ENCODE measurements at regions not wholly inside any gene's neighbourhood (a gene's known extent, or its start where the extent isn't known, plus 50 kb on each side); places are given as distances from the start of the nearest gene placed in this dataset.

DNA sequence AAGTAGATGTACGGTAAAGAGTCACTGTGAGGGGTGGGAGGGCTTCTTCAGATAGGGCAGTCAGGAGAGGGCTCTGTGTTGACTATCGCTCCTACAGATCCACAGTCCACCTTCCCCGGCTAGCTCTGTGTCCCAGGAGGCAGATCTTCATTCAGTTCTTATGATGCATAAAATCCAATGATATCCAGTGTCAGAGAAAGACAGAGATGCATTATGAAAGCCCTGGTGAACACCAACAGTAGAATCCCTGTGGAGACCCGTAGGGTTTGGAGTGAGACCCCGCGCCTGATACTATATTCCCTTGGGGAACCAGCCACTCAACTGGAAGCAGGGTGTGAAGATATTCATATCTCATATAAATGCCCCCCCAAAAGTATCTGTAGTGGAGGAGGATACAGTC is 119.8 kb upstream of the SLCO3A1 start:
- Histone ChIP-seq H3K4me3 (ENCODE audit: control insufficient read depth in 2 of 3, extremely low read depth in 1 of 3, insufficient read depth in 2 of 3, low read depth in 1 of 3, low read length in 3 of 3) (no peak overlapping the region), H2AFZ (ENCODE audit: control insufficient read depth, low read length) (no peak overlapping the region), H3K27me3 (ENCODE audit: control insufficient read depth, extremely low read depth, insufficient read depth, low read length) (no peaks in the 10 kb centered on the region), H3K4me2 (ENCODE audit: control insufficient read depth, extremely low read depth, insufficient read depth, low read depth, low read length) (no peak overlapping the region), H3K9me1 (ENCODE audit: control insufficient read depth, extremely low read depth, insufficient read depth, low read length) (no peaks in the 10 kb centered on the region), H3K79me2 (ENCODE audit: control insufficient read depth, insufficient read depth, low read length) (no peaks in the 10 kb centered on the region), H3K9me3 (ENCODE audit: control insufficient read depth, low read depth, low read length) (no peaks in the 10 kb centered on the region), H3K9ac (ENCODE audit: control insufficient read depth, extremely low read depth, insufficient read depth, low read length) (no peak overlapping the region), H3K27ac (ENCODE audit: control insufficient read depth, insufficient read depth, low read length) (no peak overlapping the region), H3K36me3 (ENCODE audit: control insufficient read depth in 2 of 2, extremely low read depth in 1 of 2, insufficient read depth in 2 of 2, low read length in 2 of 2) (no peaks in the 10 kb centered on the region), H3K4me1 (ENCODE audit: control insufficient read depth, extremely low read depth, insufficient read depth, low read length) (no peaks in the 10 kb centered on the region), H4K20me1 (ENCODE audit: control insufficient read depth, extremely low read depth, insufficient read depth, low read length) (no peaks in the 10 kb centered on the region)
- DNase-seq (ENCODE audit: low read depth, low spot score) (no peak), FAIRE-seq (no peak)
- TF ChIP-seq EZH2 (IDR thresholded peaks at IDR 0.05; ENCODE audit: low read length), result no peak
- TF ChIP-seq, protein P1, sequence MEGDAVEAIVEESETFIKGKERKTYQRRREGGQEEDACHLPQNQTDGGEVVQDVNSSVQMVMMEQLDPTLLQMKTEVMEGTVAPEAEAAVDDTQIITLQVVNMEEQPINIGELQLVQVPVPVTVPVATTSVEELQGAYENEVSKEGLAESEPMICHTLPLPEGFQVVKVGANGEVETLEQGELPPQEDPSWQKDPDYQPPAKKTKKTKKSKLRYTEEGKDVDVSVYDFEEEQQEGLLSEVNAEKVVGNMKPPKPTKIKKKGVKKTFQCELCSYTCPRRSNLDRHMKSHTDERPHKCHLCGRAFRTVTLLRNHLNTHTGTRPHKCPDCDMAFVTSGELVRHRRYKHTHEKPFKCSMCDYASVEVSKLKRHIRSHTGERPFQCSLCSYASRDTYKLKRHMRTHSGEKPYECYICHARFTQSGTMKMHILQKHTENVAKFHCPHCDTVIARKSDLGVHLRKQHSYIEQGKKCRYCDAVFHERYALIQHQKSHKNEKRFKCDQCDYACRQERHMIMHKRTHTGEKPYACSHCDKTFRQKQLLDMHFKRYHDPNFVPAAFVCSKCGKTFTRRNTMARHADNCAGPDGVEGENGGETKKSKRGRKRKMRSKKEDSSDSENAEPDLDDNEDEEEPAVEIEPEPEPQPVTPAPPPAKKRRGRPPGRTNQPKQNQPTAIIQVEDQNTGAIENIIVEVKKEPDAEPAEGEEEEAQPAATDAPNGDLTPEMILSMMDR (optimal IDR thresholded peaks at IDR 0.05 in 1 of 3, IDR thresholded peaks at IDR 0.05 in 1 of 3, conservative IDR thresholded peaks at IDR 0.05 in 1 of 3; ENCODE audit: extremely low read depth in 1 of 3, insufficient read depth in 2 of 3, low read length in 3 of 3), result no peak
- dilution Hi-C loops (cut with MboI; ENCODE audit: extremely low pct_ligation_motif_present, low sequenced_read_pairs), result no loop called here

DNA sequence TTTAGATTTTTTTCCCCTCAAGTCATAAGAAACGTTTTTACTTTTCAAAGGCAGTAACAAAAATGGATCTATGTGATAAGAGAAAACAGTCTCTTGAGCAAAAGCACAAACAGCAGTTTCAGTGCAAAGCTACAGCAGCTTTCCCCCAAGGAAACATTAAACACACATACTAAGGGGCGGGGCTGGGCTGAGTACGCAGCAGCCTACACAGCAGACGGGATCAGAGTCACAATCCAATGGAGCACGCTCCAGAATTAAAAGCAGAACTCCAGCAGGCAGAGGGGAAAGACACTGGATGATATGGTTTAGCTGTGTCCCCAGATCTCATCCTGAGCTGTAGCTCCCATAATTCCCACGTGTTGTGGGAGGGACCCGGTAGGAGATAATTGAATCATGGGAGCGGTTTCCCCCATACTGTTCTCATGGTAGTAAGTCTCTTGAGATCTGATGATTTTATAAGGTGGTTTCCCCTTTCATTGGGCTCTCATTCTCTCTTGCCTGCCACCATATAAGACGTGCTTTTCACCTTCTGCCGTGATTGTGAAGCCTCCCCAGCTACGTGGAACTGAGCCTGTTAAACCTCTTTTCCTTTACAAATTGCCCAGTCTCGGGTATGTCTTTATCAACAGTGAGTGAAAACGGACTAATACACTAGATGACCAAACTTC is 116.2 kb upstream of the SLCO3A1 start:
- Histone ChIP-seq H3K9me1 (ENCODE audit: control insufficient read depth, extremely low read depth, insufficient read depth, low read length) (no peaks in the 10 kb centered on the region), H3K4me3 (ENCODE audit: control insufficient read depth in 2 of 3, extremely low read depth in 1 of 3, insufficient read depth in 2 of 3, low read depth in 1 of 3, low read length in 3 of 3) (no peak overlapping the region), H3K27me3 (ENCODE audit: control insufficient read depth, extremely low read depth, insufficient read depth, low read length) (no peaks in the 10 kb centered on the region), H2AFZ (ENCODE audit: control insufficient read depth, low read length) (no peak overlapping the region), H3K79me2 (ENCODE audit: control insufficient read depth, insufficient read depth, low read length) (no peaks in the 10 kb centered on the region), H3K9ac (ENCODE audit: control insufficient read depth, extremely low read depth, insufficient read depth, low read length) (no peak overlapping the region), H4K20me1 (ENCODE audit: control insufficient read depth, extremely low read depth, insufficient read depth, low read length) (no peaks in the 10 kb centered on the region), H3K4me1 (ENCODE audit: control insufficient read depth, extremely low read depth, insufficient read depth, low read length) (no peaks in the 10 kb centered on the region), H3K27ac (ENCODE audit: control insufficient read depth, insufficient read depth, low read length) (no peak overlapping the region), H3K36me3 (ENCODE audit: control insufficient read depth in 2 of 2, extremely low read depth in 1 of 2, insufficient read depth in 2 of 2, low read length in 2 of 2) (no peaks in the 10 kb centered on the region), H3K4me2 (ENCODE audit: control insufficient read depth, extremely low read depth, insufficient read depth, low read depth, low read length) (no peak overlapping the region), H3K9me3 (ENCODE audit: control insufficient read depth, low read depth, low read length) (no peaks in the 10 kb centered on the region)
- DNase-seq (ENCODE audit: low read depth, low spot score) (no peak), FAIRE-seq (no peak)
- dilution Hi-C loops (cut with MboI; ENCODE audit: extremely low pct_ligation_motif_present, low sequenced_read_pairs), result no loop called here
- no peak for TF ChIP-seq EZH2 (IDR thresholded peaks at IDR 0.05; ENCODE audit: low read length)
- TF ChIP-seq, protein P1 (optimal IDR thresholded peaks at IDR 0.05 in 1 of 3, IDR thresholded peaks at IDR 0.05 in 1 of 3, conservative IDR thresholded peaks at IDR 0.05 in 1 of 3; ENCODE audit: extremely low read depth in 1 of 3, insufficient read depth in 2 of 3, low read length in 3 of 3), result no peak

Measured in keratinocyte (primary cell).